GM12873 (cell line): ENCODE measurements at regions not wholly inside any gene's neighbourhood (a gene's known extent, or its start where the extent isn't known, plus 50 kb on each side); places are given as distances from the start of the nearest gene placed in this dataset.

ENCODE experiments used
- CTCF ChIP-seq: IDR thresholded peaks from 2 replicates; pipeline ENCODE4 v1.5.1; 2012; ENCODE audit warnings: low read depth, mild to moderate bottlenecking, moderate library complexity, low read length, control low read depth; ENCODE audit not compliant: insufficient read depth; ENCODE audit errors: missing control alignments

GRCh38 chr1:188466539-188466938, 1637.8 kb downstream of the PLA2G4A start:
- TF ChIP-seq CTCF = no peak

- TF ChIP-seq CTCF = no peak
These were observed 1647.9 kb downstream of the PLA2G4A start for GRCh38 chr1:188476606-188477005.

GRCh38 chr1:188489336-188490112, 1660.8 kb downstream of the PLA2G4A start:
- no peak for TF ChIP-seq CTCF

- TF ChIP-seq CTCF = no peak
These were observed 1667.8 kb downstream of the PLA2G4A start for GRCh38 chr1:188496506-188496905.

GRCh38 chr1:188497020-188497419, 1668.3 kb downstream of the PLA2G4A start:
- no peak for TF ChIP-seq CTCF

GRCh38 chr1:188499690-188500089, 1670.9 kb downstream of the PLA2G4A start:
- no peak for TF ChIP-seq CTCF

- no peak for TF ChIP-seq CTCF
These were observed 1686.2 kb downstream of the PLA2G4A start for GRCh38 chr1:188514917-188515316.
